ENCODE measurements at regions not wholly inside any gene's neighbourhood (a gene's known extent, or its start where the extent isn't known, plus 50 kb on each side); places are given as distances from the start of the nearest gene placed in this dataset.

DNA sequence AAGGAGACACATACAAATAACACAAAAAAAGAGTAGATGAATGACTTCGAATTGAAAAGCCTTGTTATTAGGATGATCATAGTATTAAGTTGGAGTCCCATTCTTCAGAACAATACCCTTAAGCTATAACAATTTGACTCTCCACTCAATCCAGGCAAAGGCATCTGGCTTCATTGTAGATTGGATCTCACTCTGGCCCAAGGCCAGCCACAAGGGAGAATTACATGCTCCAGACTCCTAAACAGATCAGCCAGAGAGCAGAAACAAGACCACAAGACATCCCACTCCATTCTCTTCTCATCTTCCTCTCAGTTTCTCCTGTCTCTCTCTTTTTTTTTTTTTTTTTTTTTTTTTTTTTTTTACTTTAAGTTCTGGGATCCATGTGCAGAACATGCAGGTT, 213.9 kb downstream of the DHX15 start:
- H3K4me2 ChIP-seq (ENCODE audit: low read depth, low read length, poor library complexity, severe bottlenecking), result no peak overlapping the region
- H3K9me2 ChIP-seq (replicated peaks; ENCODE audit: low read depth, low read length), result no peaks in the 10 kb centered on the region
- H3K4me3 ChIP-seq (ENCODE audit: low read length, poor library complexity, severe bottlenecking), result no peak overlapping the region
- H2AFZ ChIP-seq (ENCODE audit: low read length), result no peak overlapping the region
- no peaks in the 10 kb centered on the region for H3K79me2 ChIP-seq (ENCODE audit: insufficient read depth, low read length)
- H3F3A ChIP-seq (ENCODE audit: low read depth), result no peaks in the 10 kb centered on the region
- TF ChIP-seq EZH2phosphoT487 (IDR thresholded peaks at IDR 0.05; ENCODE audit: borderline replicate concordance), result no peak
- TF ChIP-seq, protein P1, sequence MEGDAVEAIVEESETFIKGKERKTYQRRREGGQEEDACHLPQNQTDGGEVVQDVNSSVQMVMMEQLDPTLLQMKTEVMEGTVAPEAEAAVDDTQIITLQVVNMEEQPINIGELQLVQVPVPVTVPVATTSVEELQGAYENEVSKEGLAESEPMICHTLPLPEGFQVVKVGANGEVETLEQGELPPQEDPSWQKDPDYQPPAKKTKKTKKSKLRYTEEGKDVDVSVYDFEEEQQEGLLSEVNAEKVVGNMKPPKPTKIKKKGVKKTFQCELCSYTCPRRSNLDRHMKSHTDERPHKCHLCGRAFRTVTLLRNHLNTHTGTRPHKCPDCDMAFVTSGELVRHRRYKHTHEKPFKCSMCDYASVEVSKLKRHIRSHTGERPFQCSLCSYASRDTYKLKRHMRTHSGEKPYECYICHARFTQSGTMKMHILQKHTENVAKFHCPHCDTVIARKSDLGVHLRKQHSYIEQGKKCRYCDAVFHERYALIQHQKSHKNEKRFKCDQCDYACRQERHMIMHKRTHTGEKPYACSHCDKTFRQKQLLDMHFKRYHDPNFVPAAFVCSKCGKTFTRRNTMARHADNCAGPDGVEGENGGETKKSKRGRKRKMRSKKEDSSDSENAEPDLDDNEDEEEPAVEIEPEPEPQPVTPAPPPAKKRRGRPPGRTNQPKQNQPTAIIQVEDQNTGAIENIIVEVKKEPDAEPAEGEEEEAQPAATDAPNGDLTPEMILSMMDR (conservative IDR thresholded peaks at IDR 0.05; ENCODE audit: low read length), result no peak
- no peaks in the 10 kb centered on the region for H4K20me1 ChIP-seq (ENCODE audit: insufficient read depth, low read length, poor library complexity, severe bottlenecking)
- no peaks in the 10 kb centered on the region for H3K9me3 ChIP-seq (ENCODE audit: insufficient read depth, low read depth, low read length)
- no peak overlapping the region for H3K9ac ChIP-seq (ENCODE audit: low read depth, low read length, poor library complexity, severe bottlenecking)
- H3K4me1 ChIP-seq (ENCODE audit: insufficient read depth, low read length, poor library complexity, severe bottlenecking), result no peaks in the 10 kb centered on the region
- no peaks in the 10 kb centered on the region for H3K36me3 ChIP-seq (ENCODE audit: insufficient read depth, low read length)
- H3K27me3 ChIP-seq (ENCODE audit: insufficient read depth, low read length, poor library complexity, severe bottlenecking), result no peaks in the 10 kb centered on the region

GRCh38 chr4:24369507-24370029, 214.8 kb downstream of the DHX15 start:
- no peaks in the 10 kb centered on the region for H3K79me2 ChIP-seq (ENCODE audit: insufficient read depth, low read length)
- H3K9me2 ChIP-seq (replicated peaks; ENCODE audit: low read depth, low read length), result no peaks in the 10 kb centered on the region
- no peak overlapping the region for H2AFZ ChIP-seq (ENCODE audit: low read length)
- H3K27me3 ChIP-seq (ENCODE audit: insufficient read depth, low read length, poor library complexity, severe bottlenecking), result no peaks in the 10 kb centered on the region
- no peaks in the 10 kb centered on the region for H3K36me3 ChIP-seq (ENCODE audit: insufficient read depth, low read length)
- H3K9me3 ChIP-seq (ENCODE audit: insufficient read depth, low read depth, low read length), result no peaks in the 10 kb centered on the region
- H3K9ac ChIP-seq (ENCODE audit: low read depth, low read length, poor library complexity, severe bottlenecking), result no peak overlapping the region
- H3F3A ChIP-seq (ENCODE audit: low read depth), result no peaks in the 10 kb centered on the region
- H3K4me1 ChIP-seq (ENCODE audit: insufficient read depth, low read length, poor library complexity, severe bottlenecking), result no peaks in the 10 kb centered on the region
- no peak overlapping the region for H3K4me3 ChIP-seq (ENCODE audit: low read length, poor library complexity, severe bottlenecking)
- no peak for TF ChIP-seq EZH2phosphoT487 (IDR thresholded peaks at IDR 0.05; ENCODE audit: borderline replicate concordance)
- TF ChIP-seq, protein P1 (conservative IDR thresholded peaks at IDR 0.05; ENCODE audit: low read length), result no peak
- H3K4me2 ChIP-seq (ENCODE audit: low read depth, low read length, poor library complexity, severe bottlenecking), result no peak overlapping the region
- H4K20me1 ChIP-seq (ENCODE audit: insufficient read depth, low read length, poor library complexity, severe bottlenecking), result no peaks in the 10 kb centered on the region

DNA sequence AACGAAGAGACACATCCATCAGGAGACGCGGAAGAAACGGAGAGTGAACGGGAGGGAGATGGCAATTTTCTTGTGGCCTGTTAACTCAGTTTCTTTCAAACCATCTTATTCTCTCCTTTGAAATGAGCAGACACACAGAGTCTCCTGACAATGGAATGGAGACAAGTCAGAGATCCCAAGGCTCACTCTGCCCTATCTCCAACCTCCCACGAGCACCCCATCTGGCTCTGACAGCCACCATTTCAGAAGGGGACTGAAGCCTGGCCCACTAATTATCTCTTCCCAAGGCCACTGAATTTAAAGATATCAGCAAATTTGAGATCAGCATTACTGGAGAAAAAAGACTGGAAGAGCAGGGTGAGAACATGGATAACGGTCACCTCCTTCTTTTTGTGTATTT, 215.6 kb downstream of the DHX15 start:
- no peaks in the 10 kb centered on the region for H3K79me2 ChIP-seq (ENCODE audit: insufficient read depth, low read length)
- no peak overlapping the region for H3K9ac ChIP-seq (ENCODE audit: low read depth, low read length, poor library complexity, severe bottlenecking)
- no peaks in the 10 kb centered on the region for H4K20me1 ChIP-seq (ENCODE audit: insufficient read depth, low read length, poor library complexity, severe bottlenecking)
- H3K9me2 ChIP-seq (replicated peaks; ENCODE audit: low read depth, low read length), result no peaks in the 10 kb centered on the region
- no peak overlapping the region for H3K4me2 ChIP-seq (ENCODE audit: low read depth, low read length, poor library complexity, severe bottlenecking)
- no peak overlapping the region for H2AFZ ChIP-seq (ENCODE audit: low read length)
- TF ChIP-seq EZH2phosphoT487 (IDR thresholded peaks at IDR 0.05; ENCODE audit: borderline replicate concordance), result no peak
- TF ChIP-seq, protein P1 (conservative IDR thresholded peaks at IDR 0.05; ENCODE audit: low read length), result no peak
- no peaks in the 10 kb centered on the region for H3K36me3 ChIP-seq (ENCODE audit: insufficient read depth, low read length)
- no peaks in the 10 kb centered on the region for H3K9me3 ChIP-seq (ENCODE audit: insufficient read depth, low read depth, low read length)
- H3K4me1 ChIP-seq (ENCODE audit: insufficient read depth, low read length, poor library complexity, severe bottlenecking), result no peaks in the 10 kb centered on the region
- H3K4me3 ChIP-seq (ENCODE audit: low read length, poor library complexity, severe bottlenecking), result no peak overlapping the region
- no peaks in the 10 kb centered on the region for H3F3A ChIP-seq (ENCODE audit: low read depth)
- H3K27me3 ChIP-seq (ENCODE audit: insufficient read depth, low read length, poor library complexity, severe bottlenecking), result no peaks in the 10 kb centered on the region
